ENCODE measurements at regions not wholly inside any gene's neighbourhood (a gene's known extent, or its start where the extent isn't known, plus 50 kb on each side); places are given as distances from the start of the nearest gene placed in this dataset.

DNA sequence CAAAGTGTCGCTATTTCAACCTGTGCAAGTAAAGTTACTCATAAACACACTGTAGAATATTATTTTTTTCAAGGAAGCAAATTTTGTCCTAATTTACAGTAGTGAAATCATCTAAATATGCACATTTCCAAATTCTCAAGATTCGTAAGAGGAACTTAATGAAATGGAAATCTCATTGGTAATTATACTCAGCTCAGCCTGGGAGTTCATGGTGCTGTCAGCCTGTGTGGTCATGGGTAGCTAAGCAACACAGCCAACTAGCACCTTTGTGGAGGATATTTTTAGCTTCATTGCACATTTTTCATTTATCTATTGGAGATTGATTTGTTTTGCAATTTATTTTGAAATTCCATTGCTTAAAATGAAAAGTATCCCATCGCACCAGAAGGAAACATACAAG lies 975.7 kb upstream of the ZEB2 start:
- no peak overlapping the region for H3K23ac ChIP-seq (ENCODE audit: insufficient read length, low read depth, low read length)
- H3K9me3 ChIP-seq (ENCODE audit: control insufficient read depth, low read depth, low read length) = no peaks in the 10 kb centered on the region
- no peaks in the 10 kb centered on the region for H3K4me1 ChIP-seq (ENCODE audit: insufficient read depth, low read length)
- no peak overlapping the region for H3K4me2 ChIP-seq (ENCODE audit: insufficient read depth, insufficient read length, low read length)
- no peaks in the 10 kb centered on the region for H3K23me2 ChIP-seq (ENCODE audit: insufficient read length, low read depth, low read length, poor library complexity, severe bottlenecking)
- no peak overlapping the region for H2AFZ ChIP-seq (ENCODE audit: low read length)
- no peak overlapping the region for H3K27ac ChIP-seq (ENCODE audit: insufficient read length, low read depth, low read length)
- no peak overlapping the region for H3K9ac ChIP-seq (ENCODE audit: extremely low read depth, insufficient read length, low read length)
- Mint-ChIP-seq H3K4me1 (no peaks in the 10 kb centered on the region), H3K27me3 (ENCODE audit: low read depth) (no peaks in the 10 kb centered on the region), H3K36me3 (ENCODE audit: insufficient read depth in 1 of 3, low read depth in 3 of 3) (peaks cover 0 to 3% (median 0%) of the 10 kb centered on the region in 3 experiments; a peak in 2 of 7 replicates), H3K4me3 (no peak overlapping the region), H3K27ac (no peak overlapping the region), H3K9me3 (peaks cover 4 to 6% of the 10 kb centered on the region in 2 experiments; a peak in 4 of 5 replicates)
- H2BK5ac ChIP-seq (ENCODE audit: insufficient read length, low read length) = no peak overlapping the region
- H3K27me3 ChIP-seq (ENCODE audit: insufficient read depth, low read length) = no peaks in the 10 kb centered on the region
- H4K5ac ChIP-seq (ENCODE audit: insufficient read length, low read depth, low read length) = no peak overlapping the region
- no peak overlapping the region for H2BK15ac ChIP-seq (ENCODE audit: low read depth, low read length)
- no peak overlapping the region for H3T11ph ChIP-seq (ENCODE audit: low read length)
- no peak overlapping the region for H4K8ac ChIP-seq (replicated peaks; ENCODE audit: insufficient read length, low read depth, low read length)
- H2BK120ac ChIP-seq (ENCODE audit: low read depth, low read length, poor library complexity, severe bottlenecking) = no peak overlapping the region
- H3K18ac ChIP-seq (ENCODE audit: insufficient read length, low read depth, low read length) = no peak overlapping the region
- no peak overlapping the region for H4K91ac ChIP-seq (ENCODE audit: insufficient read length, low read depth, low read length)
- no peaks in the 10 kb centered on the region for H3K79me1 ChIP-seq (ENCODE audit: insufficient read depth, low read depth, low read length, poor library complexity, severe bottlenecking)
- no peak overlapping the region for H2AK5ac ChIP-seq (ENCODE audit: insufficient read length, low read length)
- no peaks in the 10 kb centered on the region for H3K79me2 ChIP-seq (ENCODE audit: insufficient read depth, low read length)
- WGBS (ENCODE audit: extremely low coverage, insufficient read length, low lambda C conversion rate) = no CpG with 5 or more reads among the region's 3 CpGs
- TF ChIP-seq, protein P1, sequence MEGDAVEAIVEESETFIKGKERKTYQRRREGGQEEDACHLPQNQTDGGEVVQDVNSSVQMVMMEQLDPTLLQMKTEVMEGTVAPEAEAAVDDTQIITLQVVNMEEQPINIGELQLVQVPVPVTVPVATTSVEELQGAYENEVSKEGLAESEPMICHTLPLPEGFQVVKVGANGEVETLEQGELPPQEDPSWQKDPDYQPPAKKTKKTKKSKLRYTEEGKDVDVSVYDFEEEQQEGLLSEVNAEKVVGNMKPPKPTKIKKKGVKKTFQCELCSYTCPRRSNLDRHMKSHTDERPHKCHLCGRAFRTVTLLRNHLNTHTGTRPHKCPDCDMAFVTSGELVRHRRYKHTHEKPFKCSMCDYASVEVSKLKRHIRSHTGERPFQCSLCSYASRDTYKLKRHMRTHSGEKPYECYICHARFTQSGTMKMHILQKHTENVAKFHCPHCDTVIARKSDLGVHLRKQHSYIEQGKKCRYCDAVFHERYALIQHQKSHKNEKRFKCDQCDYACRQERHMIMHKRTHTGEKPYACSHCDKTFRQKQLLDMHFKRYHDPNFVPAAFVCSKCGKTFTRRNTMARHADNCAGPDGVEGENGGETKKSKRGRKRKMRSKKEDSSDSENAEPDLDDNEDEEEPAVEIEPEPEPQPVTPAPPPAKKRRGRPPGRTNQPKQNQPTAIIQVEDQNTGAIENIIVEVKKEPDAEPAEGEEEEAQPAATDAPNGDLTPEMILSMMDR (conservative IDR thresholded peaks at IDR 0.05) = no peak
- no peak overlapping the region for H3K14ac ChIP-seq (ENCODE audit: insufficient read depth, low read length)
- DNase-seq = no peak
- no peak overlapping the region for H3K4ac ChIP-seq (ENCODE audit: low read depth, low read length)
- H2BK12ac ChIP-seq (ENCODE audit: insufficient read length, low read depth, low read length) = no peak overlapping the region
- H4K20me1 ChIP-seq (ENCODE audit: control insufficient read depth, insufficient read depth, insufficient read length) = no peaks in the 10 kb centered on the region
- no peak overlapping the region for H2BK20ac ChIP-seq (ENCODE audit: low read depth, low read length, poor library complexity, severe bottlenecking)
- H3K56ac ChIP-seq (ENCODE audit: insufficient read length, low read depth, low read length) = no peak overlapping the region
